HUDEP-2 (cell line): ENCODE measurements at regions not wholly inside any gene's neighbourhood (a gene's known extent, or its start where the extent isn't known, plus 50 kb on each side); places are given as distances from the start of the nearest gene placed in this dataset.
"Not testable (repeated sequence)": the region's sequence is repeated elsewhere in the genome, so short reads cannot be mapped to it uniquely, and the experiment has no call there.

Source experiments
- DNase-seq, 76 experiments: peaks; one replicate each; lab custom pipeline; 2025; ENCODE audit not compliant: unreplicated experiment in 76 of 76; lab: John Stamatoyannopoulos, UW

- DNase-seq: no peak
Measured at GRCh38 chr15:30030345-30030744, 52.4 kb upstream of the GOLGA8J start.

DNA sequence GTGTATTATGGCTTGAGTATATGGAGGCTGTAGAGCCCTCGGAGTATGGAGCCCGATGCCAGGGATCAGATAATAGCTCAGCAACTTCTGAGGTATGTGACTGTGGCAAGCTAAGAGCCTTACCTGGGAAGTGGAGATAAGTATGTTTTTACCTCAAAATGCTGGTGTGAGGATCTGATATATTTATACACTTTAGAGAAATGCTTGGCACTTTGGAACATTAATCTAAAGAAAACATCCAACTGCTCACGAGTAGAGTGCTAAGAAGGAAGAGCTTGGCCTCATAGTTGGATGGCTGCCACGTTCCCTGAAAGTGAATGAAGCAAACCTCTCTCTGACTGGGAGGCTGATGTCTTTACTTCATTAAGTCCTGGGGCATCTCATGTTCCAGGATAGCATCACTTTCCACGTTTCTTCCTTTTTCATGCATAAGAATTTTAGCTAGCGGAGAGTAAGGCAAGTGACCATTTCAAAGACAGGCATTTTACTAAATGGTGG is 58.9 kb upstream of the GOLGA8J start:
- peak in 1 of 76 experiments; percentile 1 for DNase-seq

DNA sequence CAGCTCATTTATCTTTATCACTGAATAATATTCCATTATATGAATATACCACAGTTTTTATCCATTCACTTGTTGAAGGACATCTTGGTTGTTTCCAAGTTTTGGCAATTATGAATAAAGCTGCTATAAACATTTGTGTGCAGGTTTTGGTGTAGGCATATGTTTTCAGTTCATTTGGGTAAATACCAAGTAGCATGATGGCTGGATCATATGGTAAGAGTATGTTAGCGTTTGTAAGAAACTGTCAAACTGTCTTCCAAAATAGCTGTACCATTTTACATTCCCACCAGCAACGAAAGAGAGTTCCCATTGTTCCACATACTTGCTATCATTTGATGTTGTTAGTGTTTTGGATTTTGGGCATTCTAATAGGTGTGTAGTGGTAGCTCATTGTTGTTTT is 72.0 kb upstream of the GOLGA8J start:
- DNase-seq: no peak

DNA sequence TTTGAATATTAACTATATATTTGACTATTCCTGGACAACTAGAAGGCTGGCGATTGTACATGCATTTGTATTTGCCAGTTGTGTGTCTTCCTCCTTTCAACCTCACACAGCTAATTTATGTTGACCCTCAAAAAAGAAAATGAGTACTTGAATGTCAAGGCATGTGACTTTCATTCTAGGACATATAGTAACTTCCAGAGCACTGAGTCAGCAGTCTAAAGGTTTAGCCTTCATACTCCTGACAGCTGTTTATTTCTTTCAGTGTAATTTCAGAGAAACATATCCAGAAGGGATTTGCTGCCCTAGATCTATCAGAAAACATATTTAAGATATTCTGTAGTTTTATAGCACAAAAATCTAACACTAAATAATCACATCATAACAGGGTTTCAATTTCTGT is 74.6 kb upstream of the GOLGA8J start:
- DNase-seq: no peak

DNA sequence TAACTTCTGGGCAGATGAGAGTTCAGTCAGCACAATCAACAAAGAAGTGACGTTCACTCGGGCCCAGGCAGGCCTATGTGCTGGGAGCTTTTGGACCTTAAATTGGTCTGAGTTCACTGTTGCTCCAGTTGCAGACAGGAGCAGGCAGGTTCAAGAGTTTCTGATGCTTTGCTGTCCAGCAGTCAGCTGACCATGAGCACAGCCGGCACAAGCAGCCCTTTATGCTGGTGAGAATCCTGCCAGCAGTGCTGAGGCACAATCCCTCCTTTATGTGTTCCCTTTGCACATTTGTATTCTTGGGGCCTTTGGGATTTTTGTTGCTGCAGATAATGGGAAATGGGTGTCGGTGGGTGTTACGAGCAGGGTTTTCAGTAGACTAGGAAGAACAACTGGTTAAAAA is 81.2 kb upstream of the GOLGA8J start:
- no peak for DNase-seq

GRCh38 chr15:29998033-29998432 is 84.7 kb upstream of the GOLGA8J start:
- DNase-seq: no peak

DNA sequence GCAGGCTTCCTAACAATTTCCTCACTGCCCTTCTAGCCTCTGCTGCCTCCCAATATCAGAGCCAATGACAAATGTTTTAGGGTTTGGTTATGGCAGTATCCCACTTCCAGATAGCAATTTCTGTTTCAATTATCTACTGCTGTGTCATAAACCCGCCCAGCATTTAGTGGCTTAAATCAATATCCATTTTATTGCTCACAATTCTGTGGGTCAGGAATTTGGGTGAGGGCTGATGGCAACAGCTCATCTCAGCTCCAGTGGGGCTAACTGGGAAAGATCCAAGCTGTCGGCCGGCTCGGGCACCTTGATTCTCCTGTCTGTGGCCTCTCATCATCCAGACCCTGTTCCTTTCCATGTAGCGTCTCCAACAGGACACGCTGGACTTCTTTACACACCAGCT is 85.3 kb upstream of the GOLGA8J start:
- DNase-seq: no peak

DNA sequence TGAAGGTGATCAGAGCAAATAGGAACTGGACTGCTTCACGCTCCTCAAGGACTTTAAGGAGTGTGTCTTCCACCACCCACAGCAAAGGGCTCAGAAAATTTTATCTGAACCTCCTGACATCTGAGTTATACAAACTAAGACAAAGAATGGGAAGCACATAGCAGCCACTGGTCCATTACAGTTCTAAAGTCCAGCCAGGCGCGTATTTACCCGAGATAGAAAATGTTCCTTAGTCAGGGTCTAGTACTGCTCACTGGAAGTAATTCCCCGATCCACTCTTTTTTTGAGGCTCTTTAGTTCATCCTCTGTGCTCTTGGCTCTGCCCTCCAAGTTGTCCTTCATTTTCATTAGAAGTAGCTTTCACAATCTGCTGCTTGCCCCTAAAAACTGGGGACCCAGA is 88.5 kb upstream of the GOLGA8J start:
- DNase-seq: no peak

DNA sequence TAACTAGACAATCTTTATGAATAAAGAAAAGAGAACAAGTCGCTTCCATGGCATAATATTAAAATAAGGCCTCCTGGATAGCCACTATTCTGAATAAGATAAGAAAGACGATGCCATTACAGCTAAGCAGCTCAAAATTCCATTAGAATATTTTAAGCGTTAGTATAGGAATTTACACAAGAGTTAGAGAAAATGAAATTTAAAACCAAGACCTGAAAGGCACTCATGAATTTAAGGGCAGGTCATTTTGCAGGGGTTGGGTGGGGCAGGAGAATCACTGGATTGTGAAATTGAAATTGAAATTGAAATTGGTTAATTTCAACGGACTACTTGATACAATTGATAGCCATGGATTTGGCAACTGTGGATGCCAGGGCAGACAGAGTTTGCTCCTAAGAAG is 91.8 kb upstream of the GOLGA8J start:
- no peak for DNase-seq

- DNase-seq: no peak
Measured at GRCh38 chr15:29990035-29990434, 92.7 kb upstream of the GOLGA8J start.

DNA sequence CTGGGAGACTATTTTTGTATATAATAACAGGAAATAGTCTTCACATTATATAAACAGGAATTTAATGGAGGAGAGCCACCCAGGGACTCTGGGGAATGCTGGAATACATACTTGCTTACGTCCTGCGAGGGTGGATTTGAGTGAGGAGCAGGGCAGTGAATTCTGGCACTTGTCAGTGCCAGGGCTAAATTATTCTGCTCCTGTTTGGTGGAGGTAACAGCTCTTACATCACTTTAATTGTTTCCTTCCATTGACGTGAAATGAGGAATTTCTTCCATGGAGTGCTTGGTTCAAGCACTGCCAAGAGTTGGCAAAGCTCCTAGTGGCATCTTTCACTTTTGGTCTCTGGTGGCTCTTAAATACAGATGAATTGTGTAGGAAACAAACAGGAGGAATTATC is 94.1 kb upstream of the GOLGA8J start:
- DNase-seq: no peak

DNA sequence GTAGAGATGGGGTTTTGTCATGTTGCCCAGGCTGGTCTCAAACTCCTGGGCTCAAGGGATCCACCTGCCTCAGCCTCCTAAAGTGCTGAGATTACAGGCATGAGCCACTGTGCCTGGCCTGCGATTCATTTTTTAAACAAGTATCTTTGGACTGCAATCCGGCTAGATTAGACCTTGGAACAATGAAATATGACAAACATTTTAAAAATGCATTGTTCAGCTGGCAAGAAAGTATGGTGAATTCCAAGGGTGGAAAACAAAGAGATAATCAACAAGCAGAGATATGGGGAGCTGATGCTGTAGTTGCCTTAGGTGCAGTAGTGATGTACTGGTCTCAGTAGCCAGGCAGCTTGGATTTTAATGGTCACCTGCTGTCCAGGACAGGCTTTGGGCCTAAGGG is 95.8 kb upstream of the GOLGA8J start:
- no peak for DNase-seq

- no peak for DNase-seq
Measured at GRCh38 chr15:29978411-29979382, 104.1 kb upstream of the GOLGA8J start.

DNA sequence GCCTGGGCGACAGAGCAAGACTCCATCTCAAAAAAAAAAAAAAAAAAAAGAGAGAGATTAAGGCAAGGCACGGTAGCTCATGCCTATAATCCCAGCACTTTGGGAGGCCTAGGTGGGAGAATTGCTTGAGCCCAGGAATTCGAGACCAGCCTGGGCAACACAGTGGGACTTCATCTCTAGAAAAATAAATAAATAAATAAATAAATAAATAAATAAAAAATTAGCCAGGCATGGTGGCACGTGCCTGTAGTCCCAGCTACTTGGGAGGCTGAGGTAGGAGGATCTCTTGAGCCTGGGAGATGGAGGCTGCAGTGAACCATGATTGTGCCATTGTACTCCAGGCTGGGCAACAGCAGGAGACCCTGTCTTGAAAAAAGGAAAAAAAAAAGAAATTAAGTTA is 108.7 kb upstream of the GOLGA8J start:
- DNase-seq: not testable (repeated sequence)

DNA sequence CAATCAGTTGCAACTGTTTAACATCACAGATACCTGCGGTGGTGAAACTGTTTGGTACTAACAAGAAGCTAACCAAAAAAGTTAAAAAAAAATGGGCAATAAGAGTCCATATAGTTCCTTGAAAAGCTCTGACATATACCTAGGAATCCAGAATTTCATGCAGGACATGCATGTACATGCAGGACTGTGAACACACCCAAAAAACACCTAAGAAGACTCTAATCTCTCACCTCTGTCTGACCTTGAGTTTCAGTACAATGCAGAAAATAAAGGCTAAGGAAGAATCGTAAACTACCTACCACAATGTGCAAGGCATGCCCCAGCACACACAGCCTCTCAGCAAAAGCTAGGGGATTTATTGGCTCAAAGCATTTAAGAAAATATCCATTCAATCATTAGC is 110.7 kb upstream of the GOLGA8J start:
- DNase-seq: no peak

DNA sequence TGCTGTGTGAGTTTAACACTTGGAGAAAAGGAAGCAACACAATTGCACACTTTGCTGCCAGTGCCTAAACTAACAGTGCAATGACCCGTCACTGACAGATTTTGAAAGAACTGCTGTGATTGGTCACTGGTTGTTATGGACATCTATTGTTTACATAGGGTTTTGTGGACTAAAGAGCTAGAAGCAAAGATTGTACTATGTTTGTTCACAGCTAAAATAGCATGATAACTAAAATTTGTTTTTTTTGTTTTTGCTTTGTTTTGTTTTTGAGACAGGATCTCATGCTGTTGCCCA is 112.4 kb upstream of the GOLGA8J start:
- DNase-seq: no peak

DNA sequence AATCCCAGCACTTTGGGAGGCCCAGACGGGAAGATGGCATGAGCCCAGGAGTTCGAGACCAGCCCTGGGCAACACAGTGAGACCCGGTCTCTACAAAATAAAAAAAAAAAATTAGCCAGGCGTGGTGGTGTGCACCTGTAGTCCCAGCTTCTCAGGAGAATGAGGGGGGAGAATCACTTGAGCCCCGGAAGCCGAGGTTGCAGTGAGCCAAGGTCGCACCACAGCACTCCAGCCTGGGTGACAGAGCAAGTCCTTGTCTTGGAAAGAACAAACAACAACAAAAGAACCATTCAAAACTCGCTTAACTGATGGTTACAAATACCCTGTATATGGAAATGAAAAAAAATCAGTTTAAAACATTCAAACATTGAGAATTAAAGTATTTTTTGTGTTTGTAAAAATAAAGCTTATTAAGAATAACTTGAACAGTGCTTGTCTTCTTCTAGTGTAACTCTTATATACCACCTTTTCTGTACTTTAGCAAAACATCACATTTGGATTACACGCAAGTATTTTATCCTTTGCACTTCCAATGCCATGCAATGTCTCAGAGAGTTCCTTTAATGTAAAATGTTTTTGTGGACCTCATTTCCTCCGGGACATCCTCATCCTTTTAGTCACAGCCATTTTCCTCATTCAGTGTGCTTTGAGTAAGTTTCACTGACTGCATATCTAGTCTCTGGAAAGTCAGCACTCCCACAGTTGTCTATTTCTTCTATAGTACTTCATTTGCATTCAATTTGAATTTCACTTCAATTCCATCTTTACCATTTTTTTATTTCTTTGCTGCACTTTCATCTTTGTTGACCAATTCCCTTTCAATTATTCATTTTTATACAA is 113.0 kb upstream of the GOLGA8J start:
- no peak for DNase-seq

- DNase-seq: no peak
Measured at GRCh38 chr15:29968895-29969561, 113.7 kb upstream of the GOLGA8J start.

GRCh38 chr15:29968099-29968894 is 114.5 kb upstream of the GOLGA8J start:
- DNase-seq: no peak

GRCh38 chr15:29962407-29962806 is 120.3 kb upstream of the GOLGA8J start:
- DNase-seq: no peak
